WTC11 (cell line): ENCODE measurements at regions not wholly inside any gene's neighbourhood (a gene's known extent, or its start where the extent isn't known, plus 50 kb on each side); places are given as distances from the start of the nearest gene placed in this dataset.

Experiments
- ATAC-seq: fragments of 200-7000 bp; cut with Tn5 transposase; 2 replicates; pipeline ENCODE4 v1.10.0; 2021; ENCODE audit warnings: mild to moderate bottlenecking, moderate library complexity
- CTCF ChIA-PET: fragments of 300-600 bp; sonication (Branson Sonifier 250); formaldehyde crosslinking; loops from one replicate; lab custom pipeline; 2021; ENCODE audit warnings: antibody characterized with exemption; lab: Charles Lee
- POLR2A ChIA-PET: fragments of 350-600 bp; sonication (Branson Sonifier 250); formaldehyde crosslinking; loops from one replicate; lab custom pipeline; 2021; ENCODE audit warnings: antibody characterized with exemption; lab: Charles Lee
- DNase-seq: peaks from one replicate; pipeline ENCODE4 v3.0.0; 2021; ENCODE audit warnings: low spot score
- H3K27ac Mint-ChIP-seq: 2 replicates; pipeline ENCODE4 v1.8.0; 2021; ENCODE audit warnings: mixed read lengths
- H3K27me3 Mint-ChIP-seq: 2 replicates; pipeline ENCODE4 v1.8.0; 2021; ENCODE audit warnings: low read depth, mild to moderate bottlenecking, moderate library complexity, mixed read lengths
- H3K36me3 Mint-ChIP-seq: 2 replicates; pipeline ENCODE4 v1.8.0; 2021; ENCODE audit warnings: mixed read lengths
- H3K4me1 Mint-ChIP-seq: 2 replicates; pipeline ENCODE4 v1.8.0; 2022; ENCODE audit warnings: mixed read lengths
- H3K4me3 Mint-ChIP-seq: 2 replicates; pipeline ENCODE4 v1.8.0; 2021; ENCODE audit warnings: mild to moderate bottlenecking, moderate library complexity, mixed read lengths
- H3K9me3 Mint-ChIP-seq: 2 replicates; pipeline ENCODE4 v1.8.0; 2021; ENCODE audit warnings: mixed read lengths
- ARID4B ChIP-seq: sonication (generic); formaldehyde crosslinking; IDR thresholded peaks from 2 replicates; pipeline ENCODE4 v1.8.0; 2023; ENCODE audit warnings: missing genetic modification reagents, mild to moderate bottlenecking, borderline replicate concordance
- ATF2 ChIP-seq: sonication (generic); formaldehyde crosslinking; IDR thresholded peaks from 2 replicates; pipeline ENCODE4 v1.8.1; 2022; ENCODE audit warnings: low read depth, missing genetic modification reagents, borderline replicate concordance
- GABPB1 ChIP-seq: sonication (generic); formaldehyde crosslinking; IDR thresholded peaks from 2 replicates; pipeline ENCODE4 v1.8.1; 2023; ENCODE audit warnings: mild to moderate bottlenecking, missing genetic modification reagents
- IRF2 ChIP-seq: sonication (generic); formaldehyde crosslinking; IDR thresholded peaks from 2 replicates; pipeline ENCODE4 v1.8.0; 2022; ENCODE audit warnings: low read depth, missing genetic modification reagents, borderline replicate concordance
- JAZF1 ChIP-seq: fragments of 250-450 bp; sonication (Bioruptor Pico); IDR thresholded peaks from 2 replicates; pipeline ENCODE4 v1.9.0; 2021; ENCODE audit warnings: moderate library complexity, mild to moderate bottlenecking, inconsistent platforms
- MYBL2 ChIP-seq: sonication (generic); formaldehyde crosslinking; IDR thresholded peaks from 2 replicates; pipeline ENCODE4 v1.8.1; 2023; ENCODE audit warnings: mild to moderate bottlenecking, moderate library complexity, missing genetic modification reagents
- NR1H2 ChIP-seq: sonication (generic); formaldehyde crosslinking; IDR thresholded peaks from 2 replicates; pipeline ENCODE4 v1.9.0; 2021; ENCODE audit warnings: mild to moderate bottlenecking, moderate library complexity, missing genetic modification reagents
- NR3C1 ChIP-seq: sonication (generic); formaldehyde crosslinking; conservative IDR thresholded peaks from 2 replicates; pipeline ENCODE4 v1.8.1; 2023; ENCODE audit warnings: low read depth, mild to moderate bottlenecking, missing genetic modification reagents
- SMAD4 ChIP-seq: sonication (generic); formaldehyde crosslinking; IDR thresholded peaks from 2 replicates; pipeline ENCODE4 v1.8.0; 2022; ENCODE audit warnings: mild to moderate bottlenecking, missing genetic modification reagents
- USF1 ChIP-seq: sonication (generic); formaldehyde crosslinking; IDR thresholded peaks from 2 replicates; pipeline ENCODE4 v1.8.0; 2022; ENCODE audit warnings: mild to moderate bottlenecking, missing genetic modification reagents
- USF2 ChIP-seq: sonication (generic); formaldehyde crosslinking; IDR thresholded peaks from 2 replicates; pipeline ENCODE4 v1.8.1; 2023; ENCODE audit warnings: mild to moderate bottlenecking, missing genetic modification reagents, moderate library complexity
- ZBTB43 ChIP-seq: sonication (generic); formaldehyde crosslinking; IDR thresholded peaks from 2 replicates; pipeline ENCODE4 v1.8.1; 2023; ENCODE audit warnings: mild to moderate bottlenecking, missing genetic modification reagents

- ChIA-PET POLR2A (no interaction called here), CTCF (no interaction called here)
- TF ChIP-seq SMAD4 (CRISPR knock-in tag) (no peak), NR1H2 (CRISPR knock-in tag) (no peak), NR3C1 (CRISPR knock-in tag) (no peak), USF2 (CRISPR knock-in tag) (no peak), ZBTB43 (no peak)
- H3K4me3 Mint-ChIP-seq, result no peak overlapping the region
- DNase-seq, result no peak
- ATAC-seq, result no peak
- H3K27ac Mint-ChIP-seq, result no peak overlapping the region
- H3K36me3 Mint-ChIP-seq, result no peaks in the 10 kb centered on the region
- H3K27me3 Mint-ChIP-seq, result no peaks in the 10 kb centered on the region
- H3K4me1 Mint-ChIP-seq, result no peaks in the 10 kb centered on the region
- peaks cover 9% of the 10 kb centered on the region for H3K9me3 Mint-ChIP-seq
Observed at GRCh38 chr4:14912426-14912825, 89.9 kb upstream of the CPEB2 start.

- H3K27me3 Mint-ChIP-seq, result no peaks in the 10 kb centered on the region
- H3K36me3 Mint-ChIP-seq, result no peaks in the 10 kb centered on the region
- ATAC-seq (no peak), DNase-seq (no peak)
- ChIA-PET POLR2A (no interaction called here), CTCF (no interaction called here)
- peaks cover 12% of the 10 kb centered on the region for H3K9me3 Mint-ChIP-seq
- no peak overlapping the region for H3K4me3 Mint-ChIP-seq
- TF ChIP-seq JAZF1 (CRISPR knock-in tag) (no peak), ARID4B (CRISPR knock-in tag) (no peak), ATF2 (CRISPR knock-in tag) (no peak), IRF2 (CRISPR knock-in tag) (no peak)
- no peaks in the 10 kb centered on the region for H3K4me1 Mint-ChIP-seq
- H3K27ac Mint-ChIP-seq, result no peak overlapping the region
Observed at GRCh38 chr4:14915018-14915417, 87.3 kb upstream of the CPEB2 start.

- ATAC-seq, result no peak
- Mint-ChIP-seq H3K4me1 (no peaks in the 10 kb centered on the region), H3K36me3 (no peaks in the 10 kb centered on the region), H3K9me3 (peaks cover 16% of the 10 kb centered on the region), H3K27me3 (no peaks in the 10 kb centered on the region), H3K27ac (no peak overlapping the region), H3K4me3 (no peak overlapping the region)
- ChIA-PET POLR2A (no interaction called here), CTCF (no interaction called here)
- DNase-seq, result no peak
- TF ChIP-seq GABPB1, result no peak
- TF ChIP-seq ARID4B (CRISPR knock-in tag), result no peak
- no peak for TF ChIP-seq USF1 (CRISPR knock-in tag)
- no peak for TF ChIP-seq MYBL2 (CRISPR knock-in tag)
Observed at GRCh38 chr4:14916554-14917297, 85.6 kb upstream of the CPEB2 start.
